Effector memory CD4-positive, alpha-beta T cell (primary cell): ENCODE measurements at regions not wholly inside any gene's neighbourhood (a gene's known extent, or its start where the extent isn't known, plus 50 kb on each side); places are given as distances from the start of the nearest gene placed in this dataset.
"Not testable (repeated sequence)": the region's sequence is repeated elsewhere in the genome, so short reads cannot be mapped to it uniquely, and the experiment has no call there.

Experiments used
- DNase-seq, 3 donors: peaks; one replicate each; pipeline ENCODE4 v3.0.0-alpha.2; 2020
- H3K27ac ChIP-seq: 2 replicates; pipeline ENCODE4 v1.7.0; 2013; ENCODE audit warnings: mild to moderate bottlenecking, low read length, moderate library complexity; ENCODE audit not compliant: insufficient read depth, poor library complexity, severe bottlenecking
- H3K27me3 ChIP-seq: replicated peaks from 2 replicates; pipeline ENCODE4 v1.7.0; 2013; ENCODE audit warnings: mild to moderate bottlenecking, low read length; ENCODE audit not compliant: insufficient read depth, control insufficient read depth, poor library complexity, severe bottlenecking
- H3K36me3 ChIP-seq: 2 replicates; pipeline ENCODE4 v1.7.0; 2013; ENCODE audit warnings: mild to moderate bottlenecking, low read length, moderate library complexity; ENCODE audit not compliant: control insufficient read depth, insufficient read depth
- H3K4me1 ChIP-seq: 2 replicates; pipeline ENCODE4 v1.7.0; 2013; ENCODE audit warnings: low read length, mild to moderate bottlenecking; ENCODE audit not compliant: control insufficient read depth, insufficient read depth, poor library complexity, severe bottlenecking
- H3K4me3 ChIP-seq: 2 replicates; pipeline ENCODE4 v1.7.0; 2013; ENCODE audit warnings: low read length, low read depth, mild to moderate bottlenecking; ENCODE audit not compliant: insufficient read depth, poor library complexity, severe bottlenecking
- H3K9me3 ChIP-seq: 2 replicates; pipeline ENCODE4 v1.7.0; 2013; ENCODE audit warnings: mild to moderate bottlenecking, low read length, moderate library complexity; ENCODE audit not compliant: control insufficient read depth

GRCh38 chr1:38652217-38652616, 207.4 kb downstream of the RRAGC start:
- H3K4me3 ChIP-seq, result no peak overlapping the region
- no peak overlapping the region for H3K27ac ChIP-seq
- no peaks in the 10 kb centered on the region for H3K4me1 ChIP-seq
- no peaks in the 10 kb centered on the region for H3K27me3 ChIP-seq
- no peak for DNase-seq
- H3K9me3 ChIP-seq, result no peaks in the 10 kb centered on the region
- no peaks in the 10 kb centered on the region for H3K36me3 ChIP-seq

- H3K4me1 ChIP-seq, result no peaks in the 10 kb centered on the region
- H3K36me3 ChIP-seq, result no peaks in the 10 kb centered on the region
- no peaks in the 10 kb centered on the region for H3K27me3 ChIP-seq
- H3K27ac ChIP-seq, result no peak overlapping the region
- DNase-seq, result no peak
- H3K9me3 ChIP-seq, result no peaks in the 10 kb centered on the region
- no peak overlapping the region for H3K4me3 ChIP-seq
Measured at GRCh38 chr1:38651669-38652068, 207.9 kb downstream of the RRAGC start.

- H3K27ac ChIP-seq, result no peak overlapping the region
- H3K27me3 ChIP-seq, result no peaks in the 10 kb centered on the region
Measured at GRCh38 chr1:38648417-38648816, 211.2 kb downstream of the RRAGC start.

GRCh38 chr1:38647341-38647740, 212.2 kb downstream of the RRAGC start:
- not testable (repeated sequence) for H3K36me3 ChIP-seq, H3K4me1 ChIP-seq, H3K4me3 ChIP-seq, H3K9me3 ChIP-seq, H3K27ac ChIP-seq, DNase-seq, H3K27me3 ChIP-seq

More at GRCh38 chr1:38648417-38648816, 211.2 kb downstream of the RRAGC start:
- Histone ChIP-seq H3K36me3 (no peaks in the 10 kb centered on the region), H3K4me1 (no peaks in the 10 kb centered on the region), H3K4me3 (no peak overlapping the region), H3K9me3 (no peaks in the 10 kb centered on the region)
- no peak for DNase-seq

- DNase-seq, result no peak
- H3K4me1 ChIP-seq, result no peaks in the 10 kb centered on the region
- H3K4me3 ChIP-seq, result no peak overlapping the region
- H3K9me3 ChIP-seq, result no peaks in the 10 kb centered on the region
- H3K27me3 ChIP-seq, result no peaks in the 10 kb centered on the region
- no peaks in the 10 kb centered on the region for H3K36me3 ChIP-seq
- H3K27ac ChIP-seq, result no peak overlapping the region
Measured at GRCh38 chr1:38644092-38644491, 215.5 kb downstream of the RRAGC start.

- Histone ChIP-seq H3K4me3 (no peak overlapping the region), H3K9me3 (no peaks in the 10 kb centered on the region), H3K27me3 (no peaks in the 10 kb centered on the region), H3K27ac (no peak overlapping the region), H3K36me3 (no peaks in the 10 kb centered on the region), H3K4me1 (no peaks in the 10 kb centered on the region)
- DNase-seq, result no peak
Measured at GRCh38 chr1:38641661-38642060, 217.9 kb downstream of the RRAGC start.

- no peak for DNase-seq
- H3K27ac ChIP-seq, result no peak overlapping the region
- no peak overlapping the region for H3K4me3 ChIP-seq
- no peaks in the 10 kb centered on the region for H3K9me3 ChIP-seq
- no peaks in the 10 kb centered on the region for H3K27me3 ChIP-seq
- no peaks in the 10 kb centered on the region for H3K4me1 ChIP-seq
- H3K36me3 ChIP-seq, result no peaks in the 10 kb centered on the region
Measured at GRCh38 chr1:38640371-38640770, 219.2 kb downstream of the RRAGC start.

GRCh38 chr1:38628241-38628640, 231.3 kb downstream of the RRAGC start:
- H3K4me1 ChIP-seq, result no peaks in the 10 kb centered on the region
- H3K27ac ChIP-seq, result no peak overlapping the region
- H3K27me3 ChIP-seq, result no peaks in the 10 kb centered on the region
- H3K4me3 ChIP-seq, result no peak overlapping the region
- no peak for DNase-seq
- H3K36me3 ChIP-seq, result no peaks in the 10 kb centered on the region
- no peaks in the 10 kb centered on the region for H3K9me3 ChIP-seq

- DNase-seq, result no peak
- H3K36me3 ChIP-seq, result no peaks in the 10 kb centered on the region
- H3K4me3 ChIP-seq, result no peak overlapping the region
- no peaks in the 10 kb centered on the region for H3K27me3 ChIP-seq
- H3K4me1 ChIP-seq, result no peaks in the 10 kb centered on the region
- H3K27ac ChIP-seq, result no peak overlapping the region
- H3K9me3 ChIP-seq, result no peaks in the 10 kb centered on the region
Measured at GRCh38 chr1:38625939-38626338, 233.6 kb downstream of the RRAGC start.

GRCh38 chr1:38624336-38625039, 235.1 kb downstream of the RRAGC start:
- Histone ChIP-seq H3K9me3 (no peaks in the 10 kb centered on the region), H3K4me1 (no peaks in the 10 kb centered on the region), H3K36me3 (no peaks in the 10 kb centered on the region), H3K27ac (no peak overlapping the region), H3K27me3 (no peaks in the 10 kb centered on the region), H3K4me3 (no peak overlapping the region)
- no peak for DNase-seq
